Osteoblast (primary cell): ENCODE measurements at regions not wholly inside any gene's neighbourhood (a gene's known extent, or its start where the extent isn't known, plus 50 kb on each side); places are given as distances from the start of the nearest gene placed in this dataset.

ENCODE experiments used
- DNase-seq: peaks from one replicate; pipeline ENCODE4 v3.0.0; 2011; ENCODE audit warnings: low spot score, mixed read lengths; ENCODE audit not compliant: insufficient read length; ENCODE audit errors: missing footprints
- H2AFZ ChIP-seq: 2 replicates; pipeline ENCODE4 v1.6.0; 2011; ENCODE audit warnings: mild to moderate bottlenecking, low read length
- H3K27ac ChIP-seq: 2 replicates; pipeline ENCODE4 v1.5.1; 2011; ENCODE audit warnings: mild to moderate bottlenecking, low read depth, low read length, moderate library complexity
- H3K27me3 ChIP-seq: 2 replicates; pipeline ENCODE4 v1.6.0; 2012; ENCODE audit warnings: mild to moderate bottlenecking, control low read depth, inconsistent platforms, low read length, moderate library complexity; ENCODE audit not compliant: insufficient read depth
- H3K36me3 ChIP-seq: 2 replicates; pipeline ENCODE4 v1.5.1; 2011; ENCODE audit warnings: mild to moderate bottlenecking, low read length, control low read depth, moderate library complexity; ENCODE audit not compliant: insufficient read depth
- H3K4me1 ChIP-seq: 2 replicates; pipeline ENCODE4 v1.5.1; 2011; ENCODE audit warnings: mild to moderate bottlenecking, low read length, control low read depth, moderate library complexity; ENCODE audit not compliant: insufficient read depth
- H3K4me2 ChIP-seq: 2 replicates; pipeline ENCODE4 v1.6.0; 2011; ENCODE audit warnings: mild to moderate bottlenecking, low read length; ENCODE audit not compliant: insufficient read depth
- H3K4me3 ChIP-seq: fragments of 200-600 bp; sonication (generic); 3 replicates; pipeline ENCODE4 v1.5.1; 2012; ENCODE audit warnings: mild to moderate bottlenecking, low read length, inconsistent platforms; ENCODE audit not compliant: insufficient read depth
- H3K79me2 ChIP-seq: 2 replicates; pipeline ENCODE4 v1.6.0; 2012; ENCODE audit warnings: mild to moderate bottlenecking, low read length, control low read depth, inconsistent platforms; ENCODE audit not compliant: insufficient read depth
- H3K9me3 ChIP-seq: 2 replicates; pipeline ENCODE4 v1.5.1; 2011; ENCODE audit warnings: low read depth, low read length, control low read depth
- H4K20me1 ChIP-seq: 2 replicates; pipeline ENCODE4 v1.6.0; 2012; ENCODE audit warnings: mild to moderate bottlenecking, low read length, control low read depth; ENCODE audit not compliant: insufficient read depth
- TF ChIP-seq, protein P1 (sequence below): IDR thresholded peaks from 2 replicates; pipeline ENCODE4 v1.5.1; 2011; ENCODE audit warnings: mild to moderate bottlenecking, low read depth, low read length, moderate library complexity; ENCODE audit errors: extremely low read depth

- no peak overlapping the region for H3K4me2 ChIP-seq
- no peak for DNase-seq
Observed at GRCh38 chr2:167342769-167343168, 454.5 kb downstream of the XIRP2 start.

GRCh38 chr2:167340322-167340721, 452.0 kb downstream of the XIRP2 start:
- Histone ChIP-seq H3K4me1 (no peaks in the 10 kb centered on the region), H4K20me1 (no peaks in the 10 kb centered on the region), H3K36me3 (no peaks in the 10 kb centered on the region), H3K27ac (no peak overlapping the region), H3K4me3 (no peak overlapping the region), H3K4me2 (no peak overlapping the region), H3K79me2 (no peaks in the 10 kb centered on the region), H3K9me3 (no peaks in the 10 kb centered on the region), H3K27me3 (no peaks in the 10 kb centered on the region), H2AFZ (no peak overlapping the region)
- DNase-seq: no peak
- TF ChIP-seq, protein P1, sequence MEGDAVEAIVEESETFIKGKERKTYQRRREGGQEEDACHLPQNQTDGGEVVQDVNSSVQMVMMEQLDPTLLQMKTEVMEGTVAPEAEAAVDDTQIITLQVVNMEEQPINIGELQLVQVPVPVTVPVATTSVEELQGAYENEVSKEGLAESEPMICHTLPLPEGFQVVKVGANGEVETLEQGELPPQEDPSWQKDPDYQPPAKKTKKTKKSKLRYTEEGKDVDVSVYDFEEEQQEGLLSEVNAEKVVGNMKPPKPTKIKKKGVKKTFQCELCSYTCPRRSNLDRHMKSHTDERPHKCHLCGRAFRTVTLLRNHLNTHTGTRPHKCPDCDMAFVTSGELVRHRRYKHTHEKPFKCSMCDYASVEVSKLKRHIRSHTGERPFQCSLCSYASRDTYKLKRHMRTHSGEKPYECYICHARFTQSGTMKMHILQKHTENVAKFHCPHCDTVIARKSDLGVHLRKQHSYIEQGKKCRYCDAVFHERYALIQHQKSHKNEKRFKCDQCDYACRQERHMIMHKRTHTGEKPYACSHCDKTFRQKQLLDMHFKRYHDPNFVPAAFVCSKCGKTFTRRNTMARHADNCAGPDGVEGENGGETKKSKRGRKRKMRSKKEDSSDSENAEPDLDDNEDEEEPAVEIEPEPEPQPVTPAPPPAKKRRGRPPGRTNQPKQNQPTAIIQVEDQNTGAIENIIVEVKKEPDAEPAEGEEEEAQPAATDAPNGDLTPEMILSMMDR: no peak

More at GRCh38 chr2:167342769-167343168, 454.5 kb downstream of the XIRP2 start:
- Histone ChIP-seq H3K4me3 (no peak overlapping the region), H3K36me3 (no peaks in the 10 kb centered on the region), H3K4me1 (no peaks in the 10 kb centered on the region), H3K9me3 (no peaks in the 10 kb centered on the region), H3K79me2 (no peaks in the 10 kb centered on the region), H2AFZ (no peak overlapping the region), H3K27ac (no peak overlapping the region), H3K27me3 (no peaks in the 10 kb centered on the region), H4K20me1 (no peaks in the 10 kb centered on the region)
- TF ChIP-seq, protein P1: no peak

DNA sequence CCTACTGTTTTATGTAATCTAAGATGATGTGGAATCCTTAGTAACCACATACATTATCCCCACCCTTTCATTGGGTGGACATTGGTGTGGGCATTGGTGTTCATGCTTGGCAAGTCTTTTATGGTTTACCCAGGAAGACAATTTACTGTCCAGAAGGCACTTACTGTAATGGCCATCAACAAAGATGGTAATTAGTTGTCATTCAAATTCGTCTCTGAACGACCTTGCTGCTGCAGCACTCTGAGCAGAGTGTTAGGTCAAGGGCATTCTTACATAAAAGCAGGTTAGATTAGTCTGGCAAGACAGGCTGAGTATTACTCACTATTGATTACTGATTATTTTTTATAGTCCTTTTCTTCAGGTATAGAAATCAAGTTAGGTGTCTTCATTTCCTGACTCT, 447.9 kb downstream of the XIRP2 start:
- H3K9me3 ChIP-seq: no peaks in the 10 kb centered on the region
- H3K4me2 ChIP-seq: no peak overlapping the region
- H2AFZ ChIP-seq: no peak overlapping the region
- no peak for DNase-seq
- H3K4me3 ChIP-seq: no peak overlapping the region
- no peaks in the 10 kb centered on the region for H3K4me1 ChIP-seq
- H4K20me1 ChIP-seq: no peaks in the 10 kb centered on the region
- no peaks in the 10 kb centered on the region for H3K27me3 ChIP-seq
- no peaks in the 10 kb centered on the region for H3K79me2 ChIP-seq
- H3K27ac ChIP-seq: no peak overlapping the region
- TF ChIP-seq, protein P1: no peak
- no peaks in the 10 kb centered on the region for H3K36me3 ChIP-seq

GRCh38 chr2:167335541-167335992, 447.3 kb downstream of the XIRP2 start:
- no peak for DNase-seq
- Histone ChIP-seq H2AFZ (no peak overlapping the region), H3K4me2 (no peak overlapping the region), H4K20me1 (no peaks in the 10 kb centered on the region), H3K27me3 (no peaks in the 10 kb centered on the region), H3K4me3 (no peak overlapping the region), H3K79me2 (no peaks in the 10 kb centered on the region), H3K36me3 (no peaks in the 10 kb centered on the region), H3K27ac (no peak overlapping the region), H3K9me3 (no peaks in the 10 kb centered on the region), H3K4me1 (no peaks in the 10 kb centered on the region)
- TF ChIP-seq, protein P1: no peak
